Epithelial cell of proximal tubule (primary cell): ENCODE measurements at regions not wholly inside any gene's neighbourhood (a gene's known extent, or its start where the extent isn't known, plus 50 kb on each side); places are given as distances from the start of the nearest gene placed in this dataset.

ENCODE experiments used
- DNase-seq: peaks from one replicate; pipeline ENCODE4 v3.0.0-alpha.2; 2011; ENCODE audit warnings: low read depth
- H3K4me3 ChIP-seq: 2 replicates; pipeline ENCODE4 v1.5.1; 2011; ENCODE audit warnings: low read depth, mild to moderate bottlenecking, low read length
- TF ChIP-seq, protein P1 (sequence below): conservative IDR thresholded peaks from 2 replicates; pipeline ENCODE4 v1.5.1; 2012; ENCODE audit warnings: low read depth, mild to moderate bottlenecking, low read length

DNA sequence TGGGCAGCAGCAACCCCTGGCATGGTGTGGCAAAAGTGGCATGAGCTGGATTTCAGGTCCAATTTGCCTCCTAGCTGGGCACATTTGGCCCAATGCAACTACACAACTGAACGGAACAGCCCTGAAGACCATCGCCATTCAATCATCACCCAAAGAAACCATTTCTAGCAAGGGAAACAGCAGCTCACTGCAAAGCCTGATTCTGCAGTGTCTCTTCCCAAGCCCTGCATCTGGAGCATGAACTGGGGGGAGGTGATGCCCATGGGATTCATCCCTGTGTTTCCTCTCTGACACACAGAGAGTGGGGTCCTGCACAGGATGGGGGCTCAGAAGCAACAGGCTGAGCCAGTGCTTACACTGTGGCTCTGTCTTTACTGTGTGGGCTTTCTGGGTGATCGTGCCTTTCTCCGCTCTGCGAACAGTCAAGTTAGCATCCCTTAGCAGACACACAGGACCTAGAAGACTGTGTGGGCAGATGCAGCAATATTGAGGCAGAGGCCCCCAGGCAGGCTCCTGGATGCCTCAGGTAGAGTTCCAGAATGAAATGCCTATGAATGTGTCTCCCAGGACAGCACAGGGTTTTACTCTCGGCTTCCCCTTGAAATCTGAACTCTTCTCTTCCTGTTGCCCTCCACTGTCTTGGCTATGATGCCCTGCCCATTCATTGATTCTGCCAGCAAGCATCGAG lies 91.1 kb upstream of the ALDH1A3 start:
- TF ChIP-seq, protein P1, sequence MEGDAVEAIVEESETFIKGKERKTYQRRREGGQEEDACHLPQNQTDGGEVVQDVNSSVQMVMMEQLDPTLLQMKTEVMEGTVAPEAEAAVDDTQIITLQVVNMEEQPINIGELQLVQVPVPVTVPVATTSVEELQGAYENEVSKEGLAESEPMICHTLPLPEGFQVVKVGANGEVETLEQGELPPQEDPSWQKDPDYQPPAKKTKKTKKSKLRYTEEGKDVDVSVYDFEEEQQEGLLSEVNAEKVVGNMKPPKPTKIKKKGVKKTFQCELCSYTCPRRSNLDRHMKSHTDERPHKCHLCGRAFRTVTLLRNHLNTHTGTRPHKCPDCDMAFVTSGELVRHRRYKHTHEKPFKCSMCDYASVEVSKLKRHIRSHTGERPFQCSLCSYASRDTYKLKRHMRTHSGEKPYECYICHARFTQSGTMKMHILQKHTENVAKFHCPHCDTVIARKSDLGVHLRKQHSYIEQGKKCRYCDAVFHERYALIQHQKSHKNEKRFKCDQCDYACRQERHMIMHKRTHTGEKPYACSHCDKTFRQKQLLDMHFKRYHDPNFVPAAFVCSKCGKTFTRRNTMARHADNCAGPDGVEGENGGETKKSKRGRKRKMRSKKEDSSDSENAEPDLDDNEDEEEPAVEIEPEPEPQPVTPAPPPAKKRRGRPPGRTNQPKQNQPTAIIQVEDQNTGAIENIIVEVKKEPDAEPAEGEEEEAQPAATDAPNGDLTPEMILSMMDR = no peak
- no peak overlapping the region for H3K4me3 ChIP-seq
- no peak for DNase-seq

DNA sequence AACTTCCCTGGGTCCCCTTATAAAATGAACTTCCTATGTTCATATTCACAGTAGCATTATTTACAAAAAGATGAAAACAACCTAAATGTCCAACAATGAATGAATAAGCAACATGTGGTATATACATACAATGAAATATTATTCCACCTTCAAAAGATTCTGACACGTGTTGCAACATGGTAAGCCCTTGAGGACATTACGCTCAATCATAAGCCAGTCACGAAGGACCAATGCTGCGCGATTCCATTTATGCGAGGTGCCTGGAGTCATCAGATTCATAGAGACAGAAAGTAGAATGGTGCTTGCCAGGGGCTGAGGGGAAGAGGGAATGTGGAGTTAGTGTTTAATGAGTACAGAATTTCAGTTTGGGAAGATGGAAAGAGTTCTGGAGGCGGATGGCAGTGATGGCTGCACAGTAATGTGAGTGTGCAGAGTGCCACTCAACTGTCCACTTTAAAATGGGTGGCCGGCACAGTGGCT lies 88.8 kb upstream of the ALDH1A3 start:
- no peak for DNase-seq
- H3K4me3 ChIP-seq = no peak overlapping the region
- TF ChIP-seq, protein P1 = no peak

DNA sequence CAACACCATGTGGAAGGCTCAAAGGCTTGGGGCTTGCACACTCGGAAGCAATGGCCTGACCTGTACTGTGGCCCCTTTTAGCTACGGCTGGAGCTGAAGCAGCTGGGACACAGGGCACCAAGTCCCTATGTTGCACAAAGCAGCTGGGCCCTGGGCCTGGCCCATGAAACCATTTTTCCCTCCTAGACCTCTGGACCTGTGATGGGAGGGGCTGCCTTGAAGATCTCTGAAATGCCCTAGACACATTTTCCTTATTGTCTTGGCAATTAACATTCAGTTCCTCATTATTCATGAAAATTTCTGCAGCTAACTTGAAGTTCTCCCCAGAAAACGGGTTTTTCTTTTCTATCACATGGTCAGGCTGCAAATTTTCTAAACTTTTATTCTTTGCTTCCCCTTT lies 85.6 kb upstream of the ALDH1A3 start:
- TF ChIP-seq, protein P1 = no peak
- no peak for DNase-seq
- no peak overlapping the region for H3K4me3 ChIP-seq

DNA sequence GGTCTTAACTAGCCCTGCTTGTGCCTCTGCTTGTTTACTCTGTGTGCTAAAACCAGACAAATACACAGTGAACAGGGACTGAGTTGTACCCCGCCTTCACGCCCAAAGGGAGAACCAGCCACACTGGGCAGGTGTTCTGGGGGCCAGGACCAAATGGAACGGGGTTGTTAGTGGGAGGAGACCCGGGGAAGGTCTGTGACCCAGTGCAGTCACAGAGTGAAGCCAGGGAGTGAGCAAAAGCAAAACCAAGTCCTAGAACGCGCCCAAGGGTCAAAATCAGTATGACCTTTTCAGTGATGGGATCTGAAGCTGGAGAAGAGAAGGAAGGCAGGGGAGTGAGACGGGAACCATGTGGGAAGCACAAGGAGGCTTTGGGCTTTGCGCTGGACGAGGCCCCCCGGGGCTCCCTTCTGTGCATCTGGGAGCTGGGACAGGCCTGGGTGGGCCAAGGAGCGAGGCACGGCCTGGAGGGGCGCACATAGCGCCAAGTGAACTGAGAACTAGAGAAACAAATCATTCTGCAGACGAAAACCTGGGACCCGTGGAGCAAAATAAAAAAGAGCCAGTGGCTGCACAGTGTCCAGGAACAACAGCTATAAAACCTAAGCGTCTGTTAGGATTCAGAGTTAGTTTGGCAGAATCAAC lies 78.3 kb upstream of the ALDH1A3 start:
- no peak overlapping the region for H3K4me3 ChIP-seq
- TF ChIP-seq, protein P1 = no peak
- no peak for DNase-seq

DNA sequence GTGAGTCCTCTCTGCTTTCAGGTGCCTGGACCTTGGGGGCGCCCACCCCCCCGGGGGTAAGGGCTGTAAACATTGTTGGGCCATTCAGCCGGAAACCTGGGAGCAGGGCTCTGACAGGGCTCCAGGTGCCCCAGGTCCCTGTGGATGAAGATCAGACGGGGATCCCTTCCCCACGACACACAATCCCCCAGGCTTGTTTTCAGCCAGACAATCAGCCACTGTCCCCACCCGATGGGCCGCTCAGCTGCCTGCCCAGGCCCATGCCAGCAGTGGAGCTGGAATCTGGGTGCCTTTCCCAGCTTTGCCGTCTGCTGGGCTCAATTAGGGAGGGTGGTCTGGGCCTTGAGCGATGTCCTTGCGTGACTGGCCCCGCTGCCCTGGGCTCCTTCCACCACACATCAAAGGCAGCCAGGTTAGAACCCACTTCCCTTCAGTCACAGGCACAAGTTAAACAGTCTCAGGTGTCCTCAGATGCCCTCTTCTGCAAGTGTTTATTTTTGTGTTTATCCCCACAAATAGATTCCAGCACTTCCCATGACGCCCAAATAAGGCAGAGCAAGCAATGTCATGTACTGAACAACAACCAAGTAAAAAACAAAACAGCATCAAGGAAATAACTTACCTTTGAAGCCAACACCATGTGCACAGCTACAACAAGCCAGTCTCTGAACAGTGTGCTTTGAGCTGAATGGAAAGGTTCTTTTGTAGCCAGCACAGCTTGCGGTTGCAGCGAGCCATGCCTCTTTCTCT lies 77.0 kb upstream of the ALDH1A3 start:
- no peak for DNase-seq
- TF ChIP-seq, protein P1 = no peak
- H3K4me3 ChIP-seq = no peak overlapping the region

DNA sequence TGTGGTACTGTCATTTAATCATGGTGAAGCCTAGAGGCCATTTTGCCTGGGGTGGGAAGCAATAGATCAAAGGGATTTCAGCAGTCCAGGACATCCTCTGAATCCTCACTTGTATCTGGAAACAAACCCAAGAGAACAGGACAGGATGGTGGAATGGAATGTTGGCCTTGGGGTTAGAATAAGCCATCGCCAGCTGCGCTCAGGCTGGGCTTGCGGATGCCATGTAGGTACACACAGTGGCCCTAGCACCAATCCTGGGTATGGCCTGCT lies 76.5 kb upstream of the ALDH1A3 start:
- no peak overlapping the region for H3K4me3 ChIP-seq
- no peak for DNase-seq
- TF ChIP-seq, protein P1 = no peak
